ENCODE measurements at regions not wholly inside any gene's neighbourhood (a gene's known extent, or its start where the extent isn't known, plus 50 kb on each side); places are given as distances from the start of the nearest gene placed in this dataset.
"Not testable (repeated sequence)": the region's sequence is repeated elsewhere in the genome, so short reads cannot be mapped to it uniquely, and the experiment has no call there.

DNA sequence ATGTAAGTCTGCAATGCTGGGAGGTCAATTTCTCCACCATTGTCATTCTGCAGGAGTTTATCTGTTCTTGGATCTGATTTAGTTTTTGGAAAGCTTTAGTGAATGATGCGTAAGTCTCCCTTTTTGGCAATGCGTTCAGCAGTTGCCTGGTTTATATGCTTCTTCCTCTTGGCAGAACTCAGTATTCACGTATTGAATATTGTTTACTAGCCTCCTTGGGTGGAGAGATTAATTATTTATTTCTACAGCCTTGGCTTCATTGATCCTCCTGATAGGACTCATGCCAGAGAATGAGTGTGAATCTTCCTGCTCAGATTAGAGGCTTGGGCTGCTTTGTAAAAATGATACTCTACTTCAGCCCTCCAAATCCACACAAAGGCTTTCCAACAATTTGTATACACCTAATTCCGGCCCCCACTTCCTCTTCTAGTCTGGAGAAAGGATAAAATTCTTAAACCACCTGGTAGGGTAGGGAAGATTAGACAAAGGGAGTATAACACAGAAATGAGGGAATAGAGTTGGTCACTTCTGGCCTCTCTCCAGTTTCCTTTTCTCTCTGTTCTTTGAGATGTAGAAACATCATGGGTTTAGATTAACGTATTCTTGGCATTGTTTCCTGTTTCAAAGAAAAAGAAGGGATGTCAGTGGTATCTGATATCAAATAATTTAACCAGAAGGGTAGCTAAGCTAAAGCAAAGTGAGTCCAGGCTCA is 929.8 kb downstream of the KCNJ2 start:
- peak; percentile 67 for DNase-seq

GRCh38 chr17:71102777-71103176 is 933.4 kb downstream of the KCNJ2 start:
- no peak for DNase-seq

GRCh38 chr17:71104225-71104624 is 934.9 kb downstream of the KCNJ2 start:
- no peak for DNase-seq

DNA sequence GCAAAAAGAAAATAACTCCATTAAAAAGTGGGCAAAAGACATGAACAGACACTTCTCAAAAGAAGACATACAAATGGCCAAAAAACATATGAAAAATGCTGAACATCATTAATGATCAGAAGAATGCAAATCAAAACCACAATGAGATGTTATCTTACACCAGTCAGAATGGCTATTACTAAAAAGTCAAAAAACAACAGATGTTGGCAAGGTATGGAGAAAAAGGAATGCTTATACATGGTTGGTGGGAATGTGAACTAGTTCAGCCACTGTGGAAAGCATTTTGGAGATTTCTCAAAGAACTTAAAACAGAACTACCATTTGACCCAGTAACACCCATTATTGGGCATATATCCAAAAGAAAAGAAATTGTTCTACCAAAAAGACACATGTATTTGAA is 936.7 kb downstream of the KCNJ2 start:
- not testable (repeated sequence) for DNase-seq

DNA sequence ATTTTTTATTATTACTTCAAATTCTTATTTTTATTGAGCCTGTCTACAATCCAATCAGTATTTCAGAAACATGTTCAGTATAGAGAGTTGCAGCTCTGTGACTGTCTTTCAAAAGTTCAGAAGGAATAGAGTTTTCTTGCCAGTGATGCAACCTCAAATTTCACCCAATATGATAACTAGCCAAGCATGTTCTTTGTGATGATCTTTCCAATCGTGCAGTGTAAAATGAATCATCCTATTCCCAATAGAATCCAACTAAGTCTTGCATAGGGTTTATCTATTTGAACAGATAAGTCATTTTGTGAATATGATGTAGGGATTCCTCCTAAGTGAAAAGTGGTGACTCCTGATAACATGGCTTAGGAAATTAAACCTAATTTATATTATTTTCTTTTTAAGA is 937.8 kb downstream of the KCNJ2 start:
- peak; percentile 46 for DNase-seq

- DNase-seq: no peak
Measured at GRCh38 chr17:71109697-71110096, 940.4 kb downstream of the KCNJ2 start.

- DNase-seq: no peak
Measured at GRCh38 chr17:71110326-71110725, 941.0 kb downstream of the KCNJ2 start.

- no peak for DNase-seq
Measured at GRCh38 chr17:71111460-71111859, 942.1 kb downstream of the KCNJ2 start.

DNA sequence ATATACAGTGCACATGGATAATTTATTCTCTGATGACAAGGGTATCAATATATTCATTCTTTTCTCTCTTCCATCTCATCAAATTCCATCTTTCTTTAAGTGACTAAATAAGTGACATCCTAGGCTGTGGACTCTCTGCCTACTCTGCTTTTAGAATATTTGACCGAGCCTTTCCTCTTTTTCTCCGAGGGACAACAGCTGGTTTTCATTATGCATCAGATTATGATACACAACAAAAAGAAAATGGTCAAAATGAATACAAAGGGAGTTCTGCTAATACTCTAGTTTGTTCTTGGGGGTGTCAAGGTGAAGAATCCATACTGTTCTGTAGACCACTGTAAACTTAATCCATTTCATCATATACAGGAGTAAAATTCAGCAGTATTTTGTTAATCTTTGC is 942.6 kb downstream of the KCNJ2 start:
- no peak for DNase-seq

GRCh38 chr17:71113347-71113746 is 944.0 kb downstream of the KCNJ2 start:
- DNase-seq: no peak

- peak; percentile 13 for DNase-seq
Measured at GRCh38 chr17:71114911-71115668, 945.8 kb downstream of the KCNJ2 start.

DNA sequence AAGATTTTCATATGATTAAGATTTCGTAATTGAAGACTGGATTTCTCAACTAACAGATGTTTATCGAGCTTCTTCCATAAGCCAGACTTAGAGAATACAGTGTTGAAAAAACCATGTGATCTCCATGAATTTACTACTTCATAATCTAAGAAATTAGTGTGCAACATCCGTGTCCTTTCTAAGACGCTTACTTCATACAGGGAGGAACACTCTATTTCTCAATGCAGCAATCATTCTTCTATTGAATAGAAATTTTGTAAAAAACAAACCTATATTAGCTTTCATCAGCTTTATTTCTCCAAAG is 946.3 kb downstream of the KCNJ2 start:
- no peak for DNase-seq

GRCh38 chr17:71117466-71117865 is 948.1 kb downstream of the KCNJ2 start:
- no peak for DNase-seq

GRCh38 chr17:71118039-71118438 is 948.7 kb downstream of the KCNJ2 start:
- DNase-seq: no peak

DNA sequence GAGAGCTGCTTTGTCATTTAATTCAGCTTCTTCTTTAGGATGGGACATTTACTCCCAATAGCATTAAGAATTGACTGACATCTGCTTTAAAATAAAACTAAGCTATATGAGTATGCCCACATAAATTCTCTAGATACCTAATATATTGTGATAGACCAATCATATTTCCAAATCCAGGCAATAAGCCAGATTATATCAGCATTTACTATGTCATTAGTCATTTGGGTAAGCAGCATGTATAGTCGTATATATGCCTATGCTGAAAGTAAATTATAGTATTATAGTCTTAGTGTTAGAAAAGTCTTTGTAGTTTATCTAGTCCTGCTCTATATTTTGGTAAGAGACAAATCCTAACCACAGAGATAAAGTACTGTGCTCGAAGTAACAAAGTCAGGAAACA is 958.1 kb downstream of the KCNJ2 start:
- no peak for DNase-seq

- DNase-seq: no peak
Measured at GRCh38 chr17:71142333-71142732, 973.0 kb downstream of the KCNJ2 start.

DNA sequence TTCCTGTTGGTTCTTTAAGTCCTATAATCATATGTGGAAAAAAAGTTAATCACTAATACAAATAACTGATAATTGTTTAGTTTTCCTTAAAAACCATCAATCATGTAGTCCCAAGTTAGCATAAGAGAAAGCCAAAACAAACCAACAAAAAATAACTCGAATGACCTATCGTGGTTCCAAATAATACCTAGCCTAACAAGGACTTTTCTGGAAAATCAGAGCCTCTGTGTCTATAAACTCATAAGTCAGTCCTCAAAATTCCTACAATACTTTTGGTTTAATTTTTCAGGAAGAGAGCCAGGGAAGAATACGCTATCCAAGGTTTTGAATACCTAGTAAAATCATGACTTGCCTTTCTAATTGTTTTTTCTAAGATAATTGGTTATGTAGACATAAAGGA is 975.3 kb upstream of the SOX9 start:
- no peak for DNase-seq

- DNase-seq: no peak
Measured at GRCh38 chr17:71147906-71148305, 972.9 kb upstream of the SOX9 start.

DNA sequence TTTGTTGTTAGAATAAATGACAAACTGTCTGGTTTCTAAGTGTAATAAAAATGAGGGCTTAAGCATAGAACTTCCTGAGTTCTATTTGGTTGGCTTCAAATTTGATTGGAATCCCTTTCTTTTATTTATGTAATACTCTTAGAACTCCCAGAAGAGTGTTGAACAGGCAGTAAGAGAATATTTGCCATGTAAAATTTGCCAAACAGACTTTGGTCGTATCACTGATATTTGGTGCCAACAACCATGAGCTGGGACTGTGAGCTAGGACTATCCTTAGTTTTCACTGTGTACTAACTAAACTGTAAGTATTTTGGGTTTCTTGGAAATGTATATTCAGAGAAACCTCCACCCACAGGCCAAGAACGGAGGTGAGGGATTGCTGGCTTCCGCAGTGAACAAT is 971.2 kb upstream of the SOX9 start:
- no peak for DNase-seq

- DNase-seq: no peak
Measured at GRCh38 chr17:71157297-71157696, 963.5 kb upstream of the SOX9 start.

DNA sequence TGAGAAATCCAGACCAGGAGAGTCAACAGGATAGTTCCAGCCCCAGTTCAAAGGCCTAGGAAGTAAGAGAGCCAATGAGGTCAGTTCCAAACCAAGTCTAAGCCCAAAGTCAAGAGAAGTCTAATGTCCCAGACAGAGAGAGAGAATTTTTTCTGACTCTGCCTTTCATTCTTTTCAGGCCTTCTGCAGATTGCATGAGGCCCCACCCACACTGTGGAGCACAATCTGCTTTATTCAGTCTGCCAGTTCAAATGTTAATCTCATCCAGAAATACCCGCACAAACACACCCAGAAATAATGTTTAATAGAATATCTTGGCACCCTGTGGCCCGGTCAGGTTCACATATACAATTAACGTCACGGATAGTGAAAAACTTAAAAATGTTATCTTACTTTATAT is 962.4 kb upstream of the SOX9 start:
- no peak for DNase-seq

GRCh38 chr17:71163121-71163812 is 957.6 kb upstream of the SOX9 start:
- DNase-seq: no peak

GRCh38 chr17:71163813-71164122 is 957.1 kb upstream of the SOX9 start:
- no peak for DNase-seq

GRCh38 chr17:71164561-71164960 is 956.3 kb upstream of the SOX9 start:
- no peak for DNase-seq
